K562 (cell line): ENCODE measurements at regions not wholly inside any gene's neighbourhood (a gene's known extent, or its start where the extent isn't known, plus 50 kb on each side); places are given as distances from the start of the nearest gene placed in this dataset.

Source experiments
- ATAC-seq: fragments of 200-7000 bp; cut with Tn5 transposase; 3 replicates; pipeline ENCODE4 v1.9.1; 2020; ENCODE audit warnings: moderate library complexity
- BruUV-seq: library from RNA; stranded (reverse); fragments of 400-500 nt; replicated peaks from 2 replicates; lab custom pipeline; 2021; lab: Mats Ljungman, UMichigan
- CTCF ChIA-PET: fragments of 300-600 bp; formaldehyde crosslinking; extraction: SDS; loops from one replicate; lab custom pipeline; 2021; ENCODE audit warnings: low intra/inter-chr PET ratio; lab: Yijun Ruan, JAX
- POLR2A ChIA-PET: fragments of 300-600, 350-650 bp; sonication (Branson Sonifier 250); formaldehyde crosslinking; extraction: SDS; loops from one replicate; lab custom pipeline; 2021; ENCODE audit warnings: antibody characterized with exemption, inconsistent platforms; lab: Yijun Ruan, JAX
- DNase-seq, 4 experiments: peaks; one replicate each; pipeline versions ENCODE4 v3.0.0 to v3.0.0-alpha.2; 2011 to 2018; ENCODE audit warnings: low spot score in 3 of 4, mixed read lengths in 3 of 4; ENCODE audit errors: extremely low read depth in 1 of 4
- FAIRE-seq: peaks from 2 replicates; lab custom pipeline; 2011; peaks lifted over from hg19 to GRCh38; lab: Jason Lieb, UNC
- H2AFZ ChIP-seq: 2 replicates; pipeline ENCODE4 v1.6.0; 2011; ENCODE audit warnings: low read depth, low read length, control low read depth, inconsistent platforms
- H3K27ac ChIP-seq: fragments of 200-600 bp; 3 replicates; pipeline ENCODE4 v1.8.0; 2011; ENCODE audit warnings: low read depth, mild to moderate bottlenecking, control low read depth, inconsistent platforms, low read length, moderate library complexity, mixed read lengths; ENCODE audit errors: extremely low read depth
- H3K27me3 ChIP-seq, 2 experiments: fragments of 300-600 bp in 1 of 2; 2 replicates in 1 of 2; 3 replicates in 1 of 2; pipeline versions ENCODE4 v1.6.0 to v1.8.0; 2011; ENCODE audit warnings: inconsistent platforms in 2 of 2, low read length in 2 of 2, mild to moderate bottlenecking in 1 of 2, mixed read lengths in 1 of 2, moderate library complexity in 1 of 2; ENCODE audit not compliant: control insufficient read depth in 2 of 2, insufficient read depth in 2 of 2
- H3K36me3 ChIP-seq: fragments of 300-600 bp; 3 replicates; pipeline ENCODE4 v1.8.0; 2011; ENCODE audit warnings: mild to moderate bottlenecking, low read length, inconsistent platforms; ENCODE audit not compliant: control insufficient read depth, insufficient read depth
- H3K4me1 ChIP-seq, 2 experiments: fragments of 200-600 bp in 1 of 2; replicated peaks in 1 of 2; 2 replicates in 1 of 2; 3 replicates in 1 of 2; pipeline versions ENCODE4 v1.5.1 to v1.8.0; 2011; ENCODE audit warnings: inconsistent platforms in 2 of 2, low read length in 2 of 2, mild to moderate bottlenecking in 1 of 2, mixed read lengths in 1 of 2, moderate library complexity in 1 of 2; ENCODE audit not compliant: control insufficient read depth in 2 of 2, insufficient read depth in 2 of 2
- H3K4me2 ChIP-seq: 2 replicates; pipeline ENCODE4 v1.6.1; 2011; ENCODE audit warnings: low read length, control low read depth, inconsistent platforms, mixed read lengths; ENCODE audit not compliant: insufficient read depth
- H3K4me3 ChIP-seq: fragments of 200-600 bp; sonication (generic), shearing (Covaris generic); 2 replicates; pipeline ENCODE4 v1.5.1; 2016; ENCODE audit warnings: control low read depth, inconsistent platforms
- H3K79me2 ChIP-seq: fragments of 200-600 bp; 3 replicates; pipeline ENCODE4 v1.8.0; 2011; ENCODE audit warnings: low read length, inconsistent platforms; ENCODE audit not compliant: control insufficient read depth, insufficient read depth
- H3K9ac ChIP-seq, 2 experiments: 2 replicates each; pipeline versions ENCODE4 v1.6.0 to v1.6.1; 2011; ENCODE audit warnings: low read depth in 2 of 2, low read length in 2 of 2, control low read depth in 1 of 2, inconsistent platforms in 1 of 2, mild to moderate bottlenecking in 1 of 2, mixed read lengths in 1 of 2; ENCODE audit not compliant: insufficient read depth in 1 of 2
- H3K9me1 ChIP-seq: one replicate; pipeline ENCODE4 v1.6.0; 2011; ENCODE audit warnings: inconsistent platforms, mild to moderate bottlenecking, low read length, moderate library complexity; ENCODE audit not compliant: control insufficient read depth, insufficient read depth
- H3K9me3 ChIP-seq: replicated peaks from 2 replicates; pipeline ENCODE4 v1.5.1; 2011; ENCODE audit warnings: low read depth, low read length, inconsistent platforms; ENCODE audit not compliant: control insufficient read depth, insufficient read depth
- H4K20me1 ChIP-seq: replicated peaks from 2 replicates; pipeline ENCODE4 v1.6.1; 2011; ENCODE audit warnings: low read length, inconsistent platforms, mixed read lengths; ENCODE audit not compliant: control insufficient read depth, insufficient read depth
- ATF2 ChIP-seq: sonication (generic); formaldehyde crosslinking; IDR thresholded peaks from 2 replicates; pipeline ENCODE4 v1.8.1; 2022; ENCODE audit warnings: missing genetic modification reagents
- CTCFL ChIP-seq: IDR thresholded peaks from 2 replicates; pipeline ENCODE4 v1.6.1; 2011; ENCODE audit warnings: borderline replicate concordance, low read depth, mild to moderate bottlenecking, moderate library complexity, low read length; ENCODE audit not compliant: insufficient read depth, poor library complexity, severe bottlenecking
- E2F3 ChIP-seq: fragments of 250-450 bp; sonication (Bioruptor Pico); IDR thresholded peaks from 2 replicates; pipeline ENCODE4 v1.4.0; 2020; ENCODE audit warnings: mild to moderate bottlenecking
- ELK1 ChIP-seq: sonication (generic); formaldehyde crosslinking; IDR thresholded peaks from 2 replicates; pipeline ENCODE4 v1.8.1; 2022; ENCODE audit warnings: missing genetic modification reagents
- FOS ChIP-seq: IDR thresholded peaks from 3 replicates; pipeline ENCODE4 v1.6.1; 2011; ENCODE audit not compliant: insufficient read length; ENCODE audit errors: extremely low read depth
- GTF2A2 ChIP-seq: IDR thresholded peaks from 2 replicates; pipeline ENCODE4 v1.6.1; 2016; ENCODE audit warnings: mild to moderate bottlenecking, missing genetic modification characterization, missing compliant biosample characterization
- HDAC3 ChIP-seq: fragments of 450-650 bp; IDR thresholded peaks from 2 replicates; pipeline ENCODE4 v1.6.1; 2018; ENCODE audit warnings: borderline replicate concordance, mild to moderate bottlenecking, moderate library complexity; ENCODE audit not compliant: partially characterized antibody
- HLTF ChIP-seq: fragments of 450-650 bp; IDR thresholded peaks from 2 replicates; pipeline ENCODE4 v1.6.1; 2016
- LARP7 ChIP-seq: fragments of 450-650 bp; IDR thresholded peaks from 2 replicates; pipeline ENCODE4 v1.6.1; 2016
- NCOA1 ChIP-seq: fragments of 450-650 bp; IDR thresholded peaks from 2 replicates; pipeline ENCODE4 v1.6.1; 2016; ENCODE audit warnings: low read depth
- TSC22D4 ChIP-seq: fragments of 450-650 bp; IDR thresholded peaks from 2 replicates; pipeline ENCODE4 v1.6.1; 2016; ENCODE audit warnings: missing genetic modification characterization, missing biosample characterization, control low read depth
- USF1 ChIP-seq: sonication (generic); formaldehyde crosslinking; IDR thresholded peaks from 2 replicates; pipeline ENCODE4 v1.9.0; 2022; ENCODE audit warnings: mild to moderate bottlenecking, missing genetic modification reagents
- ZC3H8 ChIP-seq: fragments of 450-650 bp; IDR thresholded peaks from 2 replicates; pipeline ENCODE4 v1.6.1; 2017
- ZNF184 ChIP-seq: sonication (generic); formaldehyde crosslinking; IDR thresholded peaks from 2 replicates; pipeline ENCODE4 v1.5.0; 2020; ENCODE audit warnings: missing genetic modification reagents
- ZNF583 ChIP-seq: fragments of 250-450 bp; sonication (Bioruptor Pico); IDR thresholded peaks from 2 replicates; pipeline ENCODE4 v1.4.0; 2020
- ZNF639 ChIP-seq, 2 experiments: fragments of 200-800 bp in 1 of 2; sonication (Bioruptor generic) in 1 of 2; sonication (generic) in 1 of 2; formaldehyde crosslinking in 1 of 2; IDR thresholded peaks in 1 of 2; conservative IDR thresholded peaks in 1 of 2; 2 replicates each; pipeline versions ENCODE4 v1.5.0 to v1.6.1; 2016 to 2020; ENCODE audit warnings: missing compliant biosample characterization in 1 of 2, missing genetic modification characterization in 1 of 2, missing genetic modification reagents in 1 of 2
- ZSCAN29 ChIP-seq: fragments of 450-650 bp; IDR thresholded peaks from 2 replicates; pipeline ENCODE4 v1.6.1; 2017
- WGBS: fragments of 100-300 bp; shearing (Covaris generic); methylation state at CpG from one replicate; pipeline ENCODE4 v1.1.6; 2016; ENCODE audit warnings: low coverage, mixed read lengths; ENCODE audit not compliant: insufficient coverage; ENCODE audit errors: missing lambda C conversion rate; 5-methylcytosine and 5-hydroxymethylcytosine counted together
- in situ Hi-C: fragments of 300-500 bp; cut with MboI; formaldehyde crosslinking; loops from 4 replicates; pipeline ENCODE4 v1.15.0; 2018; ENCODE audit warnings: inconsistent platforms, mixed read lengths
- intact Hi-C: fragments of 100-400 bp; cut with micrococcal nuclease; formaldehyde crosslinking; loops from 2 replicates; pipeline ENCODE4 v1.14.2; 2022

GRCh38 chr2:16259010-16259409 lies 318.7 kb downstream of the MYCN start:
- POLR2A ChIA-PET, result no interaction called here
- no TSS peak for BruUV-seq
- in situ Hi-C loops, result no loop called here

More at GRCh38 chr2:16259010-16259409, 318.7 kb downstream of the MYCN start:
- no peak overlapping the region for H3K27ac ChIP-seq
- FAIRE-seq (no peak), ATAC-seq (no peak), DNase-seq (no peak)
- H3K27me3 ChIP-seq, result no peaks in the 10 kb centered on the region
- intact Hi-C loops, result no loop called here
- no peak overlapping the region for H3K9ac ChIP-seq
- H2AFZ ChIP-seq, result no peak overlapping the region
- no peaks in the 10 kb centered on the region for H3K36me3 ChIP-seq
- WGBS, result 6% methylated on average over 1 of the region's 1 CpG
- TF ChIP-seq LARP7 (no peak), CTCFL (no peak), ZNF639 (CRISPR knock-in tag; conservative IDR thresholded peaks at IDR 0.05 in 1 of 2, IDR thresholded peaks at IDR 0.05 in 1 of 2) (no peak), FOS (no peak), ZSCAN29 (no peak), HDAC3 (no peak), ZC3H8 (no peak), USF1 (no peak), ZNF583 (CRISPR knock-in tag) (no peak), E2F3 (CRISPR knock-in tag) (no peak), NCOA1 (no peak), HLTF (no peak), GTF2A2 (tag) (no peak), ZNF184 (CRISPR knock-in tag) (no peak), ELK1 (no peak), ATF2 (CRISPR knock-in tag) (no peak), TSC22D4 (tag) (no peak)
- no peak overlapping the region for H3K4me3 ChIP-seq
- H3K79me2 ChIP-seq, result no peaks in the 10 kb centered on the region
- H3K9me3 ChIP-seq, result no peaks in the 10 kb centered on the region
- H3K4me2 ChIP-seq, result no peak overlapping the region
- H3K4me1 ChIP-seq, result no peaks in the 10 kb centered on the region
- CTCF ChIA-PET, result no interaction called here
- no peaks in the 10 kb centered on the region for H4K20me1 ChIP-seq
- no peaks in the 10 kb centered on the region for H3K9me1 ChIP-seq
